ENCODE measurements at regions not wholly inside any gene's neighbourhood (a gene's known extent, or its start where the extent isn't known, plus 50 kb on each side); places are given as distances from the start of the nearest gene placed in this dataset.

- TF ChIP-seq CTCF (IDR thresholded peaks at IDR 0.05): no peak
- TF ChIP-seq POLR2A (IDR thresholded peaks at IDR 0.05): no peak
Measured at GRCh38 chr12:34336619-34337465, 314.5 kb downstream of the ALG10 start.
